Bone marrow (tissue), 2 donors: ENCODE measurements at regions not wholly inside any gene's neighbourhood (a gene's known extent, or its start where the extent isn't known, plus 50 kb on each side); places are given as distances from the start of the nearest gene placed in this dataset.
"Not testable (repeated sequence)": the region's sequence is repeated elsewhere in the genome, so short reads cannot be mapped to it uniquely, and the experiment has no call there.

ENCODE experiments used
- DNase-seq, 2 donors: peaks; one replicate each; lab custom pipeline; 2025; lab: John Stamatoyannopoulos, UW

GRCh38 chr3:19825193-19825592 lies 108.8 kb downstream of the EFHB start:
- DNase-seq: no peak

DNA sequence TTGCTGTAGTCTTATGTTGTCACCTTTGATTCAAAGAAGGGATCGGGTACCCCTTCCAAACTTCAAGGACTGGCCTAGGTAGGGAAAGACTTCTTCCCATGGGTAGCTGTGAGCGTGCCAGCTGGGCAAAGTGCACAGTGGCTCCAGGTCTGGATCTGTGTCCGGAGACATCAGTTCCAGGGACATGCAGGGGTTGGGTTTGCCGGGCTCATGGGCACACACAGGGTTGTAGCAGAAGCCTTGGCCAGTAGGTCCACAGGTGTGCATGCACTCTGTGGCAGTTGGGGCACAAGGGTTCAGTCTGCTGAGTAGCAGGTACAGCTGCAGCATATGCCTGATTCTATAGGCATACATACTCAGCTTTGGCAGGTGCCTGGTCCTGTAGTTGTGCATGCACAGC lies 111.2 kb downstream of the EFHB start:
- DNase-seq: no peak

GRCh38 chr3:19816631-19817030 lies 117.4 kb downstream of the EFHB start:
- no peak for DNase-seq

- DNase-seq: no peak
Observed at GRCh38 chr3:19815805-19816204, 118.2 kb downstream of the EFHB start.

GRCh38 chr3:19813743-19814142 lies 120.3 kb downstream of the EFHB start:
- DNase-seq: not testable (repeated sequence)

DNA sequence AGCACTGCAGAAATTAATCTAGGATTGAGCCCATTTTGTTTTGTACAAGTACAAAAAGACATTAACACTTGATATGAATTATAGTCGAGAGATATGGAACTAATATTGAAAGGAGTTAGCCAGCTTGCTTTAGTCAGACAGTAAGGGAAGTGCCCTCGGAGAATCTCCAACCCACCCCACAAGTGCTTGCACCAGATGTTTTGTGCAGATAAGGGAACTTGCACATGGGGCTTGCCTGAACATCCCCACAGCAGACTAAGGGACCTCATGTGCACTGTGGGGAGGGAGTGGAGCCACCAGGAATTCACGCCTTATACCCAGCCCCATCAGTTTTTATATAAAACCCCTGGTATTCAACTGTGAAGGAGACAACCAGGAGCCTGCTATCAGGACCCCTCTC lies 122.3 kb downstream of the EFHB start:
- DNase-seq: peak in 1 of 2 donors; percentile 95

GRCh38 chr3:19808834-19809233 lies 125.2 kb downstream of the EFHB start:
- no peak for DNase-seq

- DNase-seq: no peak
Observed at GRCh38 chr3:19799887-19800286, 134.1 kb downstream of the EFHB start.

GRCh38 chr3:19799115-19799514 lies 134.9 kb downstream of the EFHB start:
- DNase-seq: no peak

- DNase-seq: no peak
Observed at GRCh38 chr3:19798324-19798723, 135.7 kb downstream of the EFHB start.

GRCh38 chr3:19792388-19792787 lies 141.6 kb downstream of the EFHB start:
- no peak for DNase-seq

GRCh38 chr3:19775765-19776164 lies 158.3 kb downstream of the EFHB start:
- DNase-seq: no peak

DNA sequence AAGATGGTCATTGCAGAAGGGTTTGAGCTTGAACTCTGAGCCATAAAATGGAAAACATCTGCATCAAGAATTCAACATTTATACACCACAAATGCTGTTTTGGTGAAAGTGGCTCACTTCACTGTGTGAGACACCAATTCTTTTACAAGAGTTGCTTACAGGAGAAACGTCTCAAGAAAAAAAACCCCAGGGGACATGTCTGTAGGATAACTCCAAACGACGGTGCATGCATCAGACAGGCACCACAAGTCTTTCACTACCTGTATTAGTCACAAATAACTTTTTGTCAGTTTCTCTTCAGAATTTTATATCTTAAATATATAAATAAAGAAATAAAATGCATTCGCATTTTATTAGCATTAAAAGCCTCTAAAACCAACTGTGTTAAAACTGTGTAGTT lies 164.3 kb downstream of the EFHB start:
- DNase-seq: no peak

- DNase-seq: no peak
Observed at GRCh38 chr3:19765954-19766353, 168.1 kb downstream of the EFHB start.

DNA sequence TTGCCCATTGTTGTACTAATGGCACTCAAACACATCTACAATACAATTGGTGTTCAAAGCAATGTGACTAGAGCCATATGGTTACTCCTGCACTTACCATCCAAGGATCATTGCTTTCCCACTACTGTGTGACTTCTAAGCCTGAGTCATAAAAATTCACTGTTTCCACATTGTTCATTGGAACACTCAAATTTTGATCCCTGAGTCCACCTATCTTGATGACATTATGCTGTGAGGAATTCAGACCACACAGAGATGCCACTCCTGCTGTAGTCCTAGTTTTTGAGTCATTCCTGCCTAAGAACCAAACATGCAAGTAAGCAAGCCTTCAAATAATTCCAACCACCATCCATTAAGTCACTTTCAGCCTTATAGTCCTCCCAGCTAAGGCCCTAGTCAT lies 176.2 kb downstream of the EFHB start:
- no peak for DNase-seq

DNA sequence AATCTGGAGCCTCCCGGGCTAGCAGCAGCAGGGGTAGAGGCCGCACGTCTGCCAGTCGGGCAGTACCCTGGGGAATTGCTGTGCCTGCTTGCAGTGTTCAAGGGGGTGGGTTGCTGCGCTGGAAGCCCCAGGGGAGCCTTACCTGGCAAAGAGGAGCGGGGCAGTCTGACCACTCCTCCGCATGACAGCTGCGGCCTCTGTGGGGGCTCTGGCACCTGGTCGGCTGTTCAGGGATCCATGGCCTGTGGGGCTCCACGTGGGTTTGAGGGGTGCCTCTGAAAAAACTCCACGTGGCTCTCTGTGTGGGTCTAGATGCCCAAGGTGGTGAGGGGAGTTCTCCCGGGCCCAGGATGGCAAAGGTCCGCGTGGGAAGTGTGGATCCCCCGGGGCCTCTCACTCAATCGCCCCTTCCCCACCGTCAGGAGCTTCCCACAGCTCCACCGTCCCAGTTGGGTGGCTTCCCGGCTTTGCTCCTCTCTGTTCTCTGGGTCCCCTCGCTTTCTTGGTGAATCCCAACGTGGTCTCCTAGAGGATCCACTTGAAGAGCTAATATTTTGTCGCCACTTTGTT lies 184.5 kb downstream of the EFHB start:
- DNase-seq: no peak

- DNase-seq: no peak
Observed at GRCh38 chr3:19748782-19749447, 185.1 kb downstream of the EFHB start.

GRCh38 chr3:19744047-19744446 lies 190.0 kb downstream of the EFHB start:
- no peak for DNase-seq

GRCh38 chr3:19742935-19743334 lies 191.1 kb downstream of the EFHB start:
- DNase-seq: no peak

- DNase-seq: no peak
Observed at GRCh38 chr3:19739504-19739903, 194.5 kb downstream of the EFHB start.

DNA sequence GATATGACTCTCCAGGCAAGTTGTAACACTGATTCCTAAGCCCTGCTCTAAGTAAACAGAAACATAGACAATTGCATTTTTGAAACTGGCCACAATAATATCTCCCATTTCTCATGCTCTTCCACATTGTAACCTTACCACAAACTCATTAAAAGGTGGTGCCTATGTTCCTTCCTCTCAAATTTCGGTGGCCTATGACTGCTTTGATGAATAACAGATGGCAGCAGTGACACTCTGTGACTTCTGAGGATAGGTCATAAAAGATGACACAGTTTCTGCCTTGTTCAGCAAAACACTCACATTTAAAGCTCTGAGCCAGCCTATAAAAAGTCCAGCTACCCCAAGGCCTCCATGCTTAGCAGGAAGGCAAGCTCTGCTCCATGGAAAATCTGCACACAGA lies 195.2 kb downstream of the EFHB start:
- no peak for DNase-seq

DNA sequence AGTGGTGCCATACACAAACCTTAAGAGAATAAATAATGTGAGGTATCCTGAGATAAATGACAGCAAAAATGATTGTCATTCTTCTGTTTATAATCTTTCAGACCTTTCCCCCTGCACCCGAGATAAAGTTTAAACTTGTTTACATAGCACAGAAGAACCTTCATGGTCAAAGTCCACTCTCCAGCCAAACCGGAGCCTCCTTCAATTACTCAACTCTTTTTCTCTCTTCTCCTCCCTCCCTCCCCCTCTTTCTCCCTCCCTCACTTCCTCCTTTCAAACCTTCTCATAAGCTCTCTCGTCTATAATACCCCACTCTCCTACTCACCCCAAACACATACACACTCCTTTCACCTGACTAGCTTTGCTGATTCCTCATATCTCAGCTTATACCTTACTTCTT lies 198.9 kb downstream of the EFHB start:
- DNase-seq: no peak

GRCh38 chr3:19734453-19734852 lies 199.6 kb downstream of the EFHB start:
- DNase-seq: no peak

- DNase-seq: no peak
Observed at GRCh38 chr3:19725000-19725399, 209.0 kb downstream of the EFHB start.
